Right lobe of liver (tissue), 6 donors: ENCODE measurements at regions not wholly inside any gene's neighbourhood (a gene's known extent, or its start where the extent isn't known, plus 50 kb on each side); places are given as distances from the start of the nearest gene placed in this dataset.

Experiments used
- ATAC-seq, 4 donors: fragments of 200-7000 bp; cut with Tn5 transposase; one replicate each; pipeline ENCODE4 v1.9.1; 2020; ENCODE audit warnings: mild to moderate bottlenecking in 4 of 4, moderate library complexity in 4 of 4
- DNase-seq, 3 donors: peaks; one replicate each; pipeline ENCODE4 v3.0.0-alpha.2; 2020
- H3K27ac ChIP-seq, 3 donors: fragments of 200-600 bp; one replicate each; pipeline ENCODE4 v1.8.0; 2022
- H3K27me3 ChIP-seq, 2 donors: fragments of 200-600 bp; one replicate each; pipeline ENCODE4 v1.8.0; 2022
- H3K36me3 ChIP-seq, 4 donors: fragments of 200-600 bp; sonication (generic) in 1 of 4; one replicate each; pipeline versions ENCODE4 v1.5.1 to v1.8.0; 2017 to 2022; ENCODE audit warnings: control low read depth in 1 of 4
- H3K4me1 ChIP-seq, 4 donors: fragments of 200-600 bp; sonication (generic) in 1 of 4; one replicate each; pipeline versions ENCODE4 v1.5.1 to v1.8.0; 2017 to 2022; ENCODE audit warnings: control low read depth in 1 of 4
- H3K4me3 ChIP-seq, 3 donors: fragments of 200-600 bp; one replicate each; pipeline ENCODE4 v1.8.0; 2022
- H3K9me3 ChIP-seq, 4 donors: fragments of 200-600 bp; sonication (generic) in 1 of 4; one replicate each; pipeline versions ENCODE4 v1.5.1 to v1.8.0; 2017 to 2022; ENCODE audit warnings: control low read depth in 1 of 4
- POLR2A ChIP-seq: fragments of 450-650 bp; IDR thresholded peaks from one replicate; pipeline ENCODE4 v1.6.1; 2017; ENCODE audit warnings: antibody characterized with exemption, mild to moderate bottlenecking
- WGBS: methylation state at CpG from one replicate; pipeline ENCODE4 v1.1.6; 2018; ENCODE audit warnings: low coverage, low lambda C conversion rate; ENCODE audit not compliant: insufficient coverage; ENCODE audit errors: missing lambda C conversion rate; 5-methylcytosine and 5-hydroxymethylcytosine counted together
- intact Hi-C, 2 donors: fragments of 100-400 bp; cut with DNase I; formaldehyde crosslinking; loops; one replicate each; pipeline versions ENCODE4 v1.11.2 to v1.14.1; 2022
- TF ChIP-seq, protein P1 (sequence below), 4 donors: fragments of 200-600 bp in 3 of 4; fragments of 450-650 bp in 1 of 4; IDR thresholded peaks; one replicate each; pipeline versions ENCODE4 v1.5.1 to v1.8.0; 2016 to 2022; ENCODE audit warnings: antibody characterized with exemption in 4 of 4, mild to moderate bottlenecking in 2 of 4
- donor health status: DM: no; HTN: yes; CAD: no.
- donor health status: DM: no; HTN: no; CAD: no.
- donor health status: DM: no; HTN: no; CAD: no.
- donor health status: DM: no; HTN: yes; CAD: no.
- donor health status: DM: no; HTN: yes; CAD: no.

DNA sequence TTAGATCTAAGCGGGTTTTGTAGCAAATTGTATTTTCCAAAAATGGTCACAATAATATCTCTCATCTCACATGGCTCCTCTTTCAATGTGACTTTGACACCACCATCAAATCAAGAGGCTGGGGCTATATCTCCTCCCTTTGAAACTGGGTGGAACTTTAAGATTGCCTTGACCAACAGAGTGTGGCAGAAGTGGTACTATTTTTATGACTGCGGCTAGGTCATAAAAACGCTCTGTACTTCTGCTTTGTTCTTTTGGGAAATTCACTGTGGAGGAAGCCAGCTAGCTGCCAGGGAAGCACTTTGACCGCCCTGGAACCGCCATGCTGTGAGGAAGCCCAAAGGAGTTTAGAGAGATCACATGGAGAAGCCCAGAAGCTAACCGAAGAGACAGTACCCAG, 50.7 kb upstream of the ACOT11 start:
- Histone ChIP-seq H3K27me3 (no peaks in the 10 kb centered on the region), H3K27ac (no peak overlapping the region), H3K4me1 (peaks cover 0 to 12% (median 0%) of the 10 kb centered on the region in 4 donors), H3K4me3 (no peak overlapping the region), H3K9me3 (no peaks in the 10 kb centered on the region), H3K36me3 (no peaks in the 10 kb centered on the region)
- TF ChIP-seq POLR2A, result no peak
- TF ChIP-seq, protein P1, sequence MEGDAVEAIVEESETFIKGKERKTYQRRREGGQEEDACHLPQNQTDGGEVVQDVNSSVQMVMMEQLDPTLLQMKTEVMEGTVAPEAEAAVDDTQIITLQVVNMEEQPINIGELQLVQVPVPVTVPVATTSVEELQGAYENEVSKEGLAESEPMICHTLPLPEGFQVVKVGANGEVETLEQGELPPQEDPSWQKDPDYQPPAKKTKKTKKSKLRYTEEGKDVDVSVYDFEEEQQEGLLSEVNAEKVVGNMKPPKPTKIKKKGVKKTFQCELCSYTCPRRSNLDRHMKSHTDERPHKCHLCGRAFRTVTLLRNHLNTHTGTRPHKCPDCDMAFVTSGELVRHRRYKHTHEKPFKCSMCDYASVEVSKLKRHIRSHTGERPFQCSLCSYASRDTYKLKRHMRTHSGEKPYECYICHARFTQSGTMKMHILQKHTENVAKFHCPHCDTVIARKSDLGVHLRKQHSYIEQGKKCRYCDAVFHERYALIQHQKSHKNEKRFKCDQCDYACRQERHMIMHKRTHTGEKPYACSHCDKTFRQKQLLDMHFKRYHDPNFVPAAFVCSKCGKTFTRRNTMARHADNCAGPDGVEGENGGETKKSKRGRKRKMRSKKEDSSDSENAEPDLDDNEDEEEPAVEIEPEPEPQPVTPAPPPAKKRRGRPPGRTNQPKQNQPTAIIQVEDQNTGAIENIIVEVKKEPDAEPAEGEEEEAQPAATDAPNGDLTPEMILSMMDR (IDR thresholded peaks at IDR 0.05), result no peak
- DNase-seq (no peak), ATAC-seq (no peak)
- intact Hi-C loops, result loop anchor here in 1 of 2 donors (10.0 kb wide), 1 partner anchor 307 kb away; the partner anchor contains the start of gene TTC22
- WGBS, result 90% methylated on average over 2 of the region's 6 CpGs

DNA sequence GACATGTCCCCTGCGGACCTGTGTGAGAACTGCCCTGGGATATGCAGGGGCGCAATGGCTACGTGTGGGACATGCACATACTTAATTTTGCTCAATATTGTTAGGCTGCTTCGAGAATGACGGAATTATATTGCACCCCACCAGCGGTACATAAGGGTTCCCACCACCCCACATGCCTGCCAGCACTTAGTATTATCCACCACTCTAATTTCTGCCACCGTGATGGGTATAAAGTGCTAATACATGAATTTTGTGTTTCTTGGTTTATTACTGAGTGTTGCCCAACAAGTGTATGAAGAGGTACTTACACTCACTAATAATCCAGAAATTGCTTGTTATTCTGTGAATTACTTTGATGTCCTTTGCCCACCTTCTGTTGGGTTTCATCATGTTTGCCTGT, 52.1 kb upstream of the ACOT11 start:
- TF ChIP-seq, protein P1 (IDR thresholded peaks at IDR 0.05), result no peak
- TF ChIP-seq POLR2A, result no peak
- no peaks in the 10 kb centered on the region for H3K36me3 ChIP-seq
- WGBS, result 100% methylated on average over 1 of the region's 7 CpGs
- ATAC-seq (no peak), DNase-seq (no peak)
- H3K4me3 ChIP-seq, result no peak overlapping the region
- intact Hi-C loops, result loop anchor here in 1 of 2 donors (10.0 kb wide), 1 partner anchor 309 kb away; the partner anchor contains the start of gene TTC22
- no peak overlapping the region for H3K27ac ChIP-seq
- no peaks in the 10 kb centered on the region for H3K27me3 ChIP-seq
- peaks cover 0 to 12% (median 0%) of the 10 kb centered on the region in 4 donors for H3K4me1 ChIP-seq
- H3K9me3 ChIP-seq, result no peaks in the 10 kb centered on the region

DNA sequence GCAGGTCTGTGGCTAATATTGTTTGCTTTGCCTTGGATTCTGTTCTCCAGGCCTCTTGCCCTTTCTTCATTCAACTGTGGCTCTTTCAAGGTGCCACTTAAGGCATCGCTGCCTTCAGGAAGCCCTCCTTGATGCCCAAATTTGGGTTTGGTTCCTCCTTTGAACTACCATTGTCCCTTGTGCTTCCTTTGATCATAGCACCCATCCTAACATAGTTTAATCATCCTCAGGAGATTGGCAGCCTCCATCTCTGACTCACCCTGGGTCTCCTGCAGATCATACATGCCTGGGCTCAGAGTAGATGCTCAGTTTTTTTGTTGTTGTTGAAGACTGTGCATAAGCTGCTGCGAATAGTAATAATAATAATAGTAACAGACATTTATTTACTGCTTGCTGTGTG, 54.4 kb upstream of the ACOT11 start:
- intact Hi-C loops, result loop anchor here in 1 of 2 donors (10.0 kb wide), 1 partner anchor 311 kb away; the partner anchor contains the start of gene TTC22
- 73% methylated on average over 2 of the region's 2 CpGs for WGBS
- Histone ChIP-seq H3K4me1 (peaks cover 0 to 8% (median 0%) of the 10 kb centered on the region in 4 donors), H3K36me3 (no peaks in the 10 kb centered on the region), H3K4me3 (no peak overlapping the region), H3K9me3 (no peaks in the 10 kb centered on the region), H3K27ac (no peak overlapping the region), H3K27me3 (no peaks in the 10 kb centered on the region)
- ATAC-seq (no peak), DNase-seq (no peak)
- no peak for TF ChIP-seq POLR2A
- TF ChIP-seq, protein P1 (IDR thresholded peaks at IDR 0.05), result no peak

DNA sequence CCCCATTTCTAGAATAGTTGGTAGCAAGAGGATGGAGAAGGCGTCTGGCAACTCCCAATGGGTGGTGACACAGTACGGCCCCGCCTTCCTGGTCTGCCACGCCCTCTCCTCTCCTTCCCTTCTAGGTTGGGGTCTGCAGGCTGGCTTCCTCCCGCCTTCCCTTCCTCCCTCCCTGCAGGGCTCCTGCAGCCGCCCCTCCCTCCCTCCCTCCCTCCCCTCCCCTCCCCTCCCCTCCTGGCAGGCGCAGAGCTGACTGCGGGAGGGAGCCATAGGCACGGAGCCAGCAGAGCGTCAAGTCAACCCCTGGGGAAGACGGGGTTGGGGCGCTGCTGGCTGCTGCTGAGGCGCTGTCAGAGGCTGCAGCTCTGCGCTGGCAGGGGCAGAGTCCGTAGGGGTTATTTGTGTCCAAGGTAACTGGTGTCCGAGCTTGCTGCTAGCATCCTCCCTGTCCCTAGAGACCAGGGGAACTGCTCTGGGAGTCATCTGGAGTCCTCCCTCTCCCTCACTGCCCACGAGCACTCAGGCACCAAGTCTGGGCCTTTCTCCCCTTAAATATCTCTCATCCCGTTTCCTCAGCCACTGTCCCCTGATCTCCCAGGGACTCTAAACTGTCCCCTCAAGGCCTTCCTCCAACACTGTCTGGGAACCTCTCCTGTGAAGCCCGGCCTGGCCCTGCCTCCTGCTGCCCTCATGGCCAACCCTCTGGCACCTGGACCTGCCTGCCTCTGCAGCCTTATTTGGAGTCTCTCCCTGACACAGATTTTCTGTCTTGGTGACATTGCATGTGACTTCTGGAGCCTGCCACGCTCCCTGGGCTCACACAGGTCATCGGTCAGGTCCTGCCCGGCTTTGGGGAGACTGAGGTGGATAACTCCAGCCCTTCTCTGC, 57.4 kb upstream of the ACOT11 start:
- DNase-seq (peak; percentile 43 to 76 (median 68)), ATAC-seq (peak in 2 of 4 donors; percentile 7 to 28)
- no peaks in the 10 kb centered on the region for H3K9me3 ChIP-seq
- intact Hi-C loops, result loop anchor here in 1 of 2 donors (10.0 kb wide), 1 partner anchor 314 kb away; the partner anchor contains the start of gene TTC22
- H3K27me3 ChIP-seq, result no peaks in the 10 kb centered on the region
- WGBS, result 17% methylated on average over 14 of the region's 22 CpGs
- H3K36me3 ChIP-seq, result no peaks in the 10 kb centered on the region
- peaks cover 0 to 19% (median 8%) of the 10 kb centered on the region in 4 donors for H3K4me1 ChIP-seq
- TF ChIP-seq POLR2A, result no peak
- TF ChIP-seq, protein P1 (IDR thresholded peaks at IDR 0.05), result no peak
- no peak overlapping the region for H3K4me3 ChIP-seq
- peak overlapping the region in 1 of 3 donors; percentile 49 for H3K27ac ChIP-seq
